SW 1271 (cell line): ENCODE measurements at regions not wholly inside any gene's neighbourhood (a gene's known extent, or its start where the extent isn't known, plus 50 kb on each side); places are given as distances from the start of the nearest gene placed in this dataset.
"Not testable (repeated sequence)": the region's sequence is repeated elsewhere in the genome, so short reads cannot be mapped to it uniquely, and the experiment has no call there.

Source experiments
- DNase-seq, 2 experiments: peaks; one replicate each; lab custom pipeline; 2025; lab: John Stamatoyannopoulos, UW

DNA sequence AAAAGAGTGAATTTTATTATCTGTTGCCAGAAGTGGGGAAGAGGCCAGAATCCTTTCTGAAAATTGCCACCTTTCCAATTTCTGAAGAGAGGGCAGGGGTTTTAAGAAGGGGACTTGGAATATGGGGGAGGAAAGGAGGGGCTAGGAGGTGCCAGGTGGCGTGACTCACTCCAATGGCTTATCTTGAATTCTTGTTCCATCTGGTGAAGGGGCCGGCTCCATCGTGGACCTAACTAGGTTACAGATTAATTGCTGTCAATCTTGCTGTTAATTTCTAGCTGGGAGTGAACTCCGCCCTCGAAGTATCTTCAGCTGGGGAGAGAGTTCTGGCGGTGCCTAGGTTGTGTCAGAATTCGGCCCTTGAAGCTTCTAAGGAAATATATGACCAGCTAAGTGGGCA is 138.7 kb downstream of the YTHDC2 start:
- no peak for DNase-seq

DNA sequence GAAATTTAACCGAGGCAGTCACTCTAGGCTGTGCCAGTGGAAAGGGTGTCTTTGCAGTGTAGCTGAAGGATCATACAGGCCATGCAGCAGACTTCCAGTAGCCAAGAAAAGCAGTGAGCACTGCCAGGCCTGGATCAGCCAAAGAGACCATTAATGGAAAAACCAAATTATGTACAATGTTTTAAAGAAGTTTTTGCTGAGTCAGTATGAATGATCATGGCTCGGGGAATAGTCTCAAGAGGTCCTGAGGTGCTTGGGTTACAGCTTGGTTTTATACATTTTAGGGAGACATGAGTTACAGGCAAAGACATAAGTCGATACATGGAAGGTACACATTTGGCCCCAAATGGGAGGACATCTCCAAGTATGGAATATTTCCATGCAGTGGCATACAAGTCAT is 141.3 kb downstream of the YTHDC2 start:
- DNase-seq: no peak

DNA sequence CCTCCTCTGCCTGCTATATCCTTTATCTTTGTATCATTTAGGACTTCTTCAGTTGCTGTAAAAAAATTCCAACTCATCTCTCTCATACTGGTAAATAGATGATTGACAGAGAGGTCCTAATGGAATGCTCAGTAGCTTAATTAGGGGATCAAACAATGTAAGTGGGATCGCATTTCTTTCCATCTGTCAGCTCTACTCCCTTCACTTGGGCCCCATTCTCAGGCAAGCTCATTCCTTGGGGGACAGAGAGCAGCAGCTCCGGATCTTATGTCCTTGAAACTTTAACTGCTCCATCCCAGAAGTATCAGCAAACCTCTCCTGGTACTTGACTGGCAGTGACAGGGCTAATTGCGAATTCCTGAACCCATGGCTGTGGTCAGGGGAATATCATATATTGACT is 146.7 kb downstream of the YTHDC2 start:
- DNase-seq: no peak

DNA sequence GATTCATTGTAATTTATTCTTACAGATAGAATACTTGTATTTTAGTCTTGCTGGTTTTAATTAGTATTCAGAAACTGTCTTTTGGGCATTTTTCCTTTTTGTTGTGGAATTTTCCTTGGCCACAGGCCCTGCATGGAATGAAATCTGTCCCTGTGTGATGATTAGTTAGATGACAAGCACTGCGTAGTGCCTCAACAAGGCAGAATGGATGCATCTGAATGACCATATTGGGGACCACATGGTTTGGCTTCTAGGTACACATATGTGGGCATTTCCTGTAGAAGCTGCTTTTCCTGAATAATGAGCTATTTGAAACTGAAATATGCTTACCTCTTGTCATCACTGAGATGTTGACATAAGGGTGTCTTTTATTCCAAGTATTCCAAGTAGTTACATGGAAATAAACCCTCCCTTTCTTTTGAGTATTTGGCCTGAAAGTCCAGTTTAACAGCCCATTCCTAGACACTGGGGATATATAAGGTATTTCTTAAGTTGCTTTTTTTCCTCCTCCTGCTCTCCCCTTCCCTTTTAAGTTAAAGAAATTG is 147.3 kb downstream of the YTHDC2 start:
- no peak for DNase-seq

DNA sequence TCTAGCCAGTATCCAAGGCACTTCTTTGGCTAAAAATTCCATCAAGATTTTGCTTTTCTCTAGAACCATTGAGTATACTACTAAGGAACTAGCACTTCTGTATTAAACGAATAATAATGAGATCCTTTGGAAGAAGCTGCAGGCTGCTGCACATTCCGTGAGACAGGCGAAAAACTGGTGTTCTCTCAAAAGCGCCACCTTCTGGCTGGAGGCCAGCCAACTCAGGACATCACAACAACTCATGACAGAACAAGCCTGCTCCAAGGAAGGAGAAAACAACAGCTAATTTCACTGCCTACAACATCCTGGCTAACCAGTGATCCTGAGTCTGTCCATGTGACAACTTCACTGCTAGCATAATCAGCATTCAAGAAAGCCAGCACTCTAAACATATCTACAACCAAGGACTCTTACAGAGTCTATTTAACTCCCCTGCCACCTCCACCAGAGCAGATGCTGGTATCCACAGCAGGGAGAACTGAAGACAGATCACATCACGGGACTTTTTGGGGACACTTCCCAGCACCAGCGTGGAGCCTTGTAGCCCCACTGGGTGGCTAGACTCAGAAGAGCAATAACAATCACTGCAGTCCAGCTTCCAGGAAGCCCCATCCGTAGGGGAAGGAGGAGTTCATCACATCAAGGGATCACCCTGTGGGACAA is 150.5 kb downstream of the YTHDC2 start:
- no peak for DNase-seq

DNA sequence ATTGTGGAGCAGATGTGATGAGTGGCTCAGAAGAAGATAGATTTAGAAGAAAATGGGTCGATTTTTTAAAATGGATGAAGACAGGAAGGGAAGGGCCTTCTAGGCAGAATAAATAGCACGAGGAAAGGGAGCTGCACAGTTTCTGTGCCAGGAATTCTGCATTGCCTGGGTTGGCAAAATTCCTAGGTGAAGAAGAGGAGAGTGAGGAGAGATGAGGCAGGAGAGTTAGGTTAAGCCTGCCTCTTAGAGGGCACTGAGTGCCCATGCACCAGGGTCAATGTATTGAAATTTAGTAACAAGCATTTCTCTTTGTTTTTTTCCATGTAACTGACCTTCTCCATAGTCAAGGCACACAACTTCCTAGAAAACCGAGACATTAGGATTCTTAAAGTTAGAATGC is 159.5 kb downstream of the YTHDC2 start:
- no peak for DNase-seq

DNA sequence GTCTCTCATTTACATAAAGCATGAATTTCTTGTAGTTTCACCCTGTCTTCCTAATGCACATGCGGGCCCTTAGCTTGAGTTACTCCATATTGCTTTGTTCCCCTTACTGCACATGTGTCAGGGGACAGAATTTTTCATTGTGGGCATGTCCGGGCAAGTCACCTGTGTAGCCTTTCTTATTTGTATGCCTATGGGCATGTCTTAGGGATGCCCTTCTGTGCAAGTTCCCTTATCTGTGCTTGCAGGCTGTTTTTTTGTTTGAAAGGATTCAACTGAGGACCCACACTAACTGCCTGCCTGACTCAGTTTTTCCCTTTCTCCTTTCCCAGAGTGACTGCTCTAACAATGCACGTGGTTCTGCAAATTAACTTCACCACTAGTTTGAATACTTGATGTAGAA is 161.7 kb downstream of the YTHDC2 start:
- DNase-seq: no peak

DNA sequence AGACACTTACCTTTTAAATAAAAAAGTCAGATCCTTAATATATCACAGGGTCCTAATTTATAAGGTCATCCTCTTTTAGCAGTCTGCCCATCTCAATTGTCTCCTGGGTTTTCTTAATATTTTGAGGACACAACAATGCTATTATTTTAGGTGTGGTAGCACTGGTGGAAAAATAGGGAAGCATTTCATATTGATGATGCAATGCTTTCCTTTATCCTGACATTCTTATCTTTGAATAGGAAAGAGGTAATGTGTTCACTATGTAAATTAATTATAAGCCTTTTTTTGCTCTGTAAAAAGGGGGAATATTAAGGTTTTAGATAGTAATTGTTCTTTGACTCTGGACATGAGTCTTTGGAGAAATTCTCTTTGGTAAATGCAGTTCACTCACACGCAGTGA is 164.7 kb downstream of the YTHDC2 start:
- no peak for DNase-seq

DNA sequence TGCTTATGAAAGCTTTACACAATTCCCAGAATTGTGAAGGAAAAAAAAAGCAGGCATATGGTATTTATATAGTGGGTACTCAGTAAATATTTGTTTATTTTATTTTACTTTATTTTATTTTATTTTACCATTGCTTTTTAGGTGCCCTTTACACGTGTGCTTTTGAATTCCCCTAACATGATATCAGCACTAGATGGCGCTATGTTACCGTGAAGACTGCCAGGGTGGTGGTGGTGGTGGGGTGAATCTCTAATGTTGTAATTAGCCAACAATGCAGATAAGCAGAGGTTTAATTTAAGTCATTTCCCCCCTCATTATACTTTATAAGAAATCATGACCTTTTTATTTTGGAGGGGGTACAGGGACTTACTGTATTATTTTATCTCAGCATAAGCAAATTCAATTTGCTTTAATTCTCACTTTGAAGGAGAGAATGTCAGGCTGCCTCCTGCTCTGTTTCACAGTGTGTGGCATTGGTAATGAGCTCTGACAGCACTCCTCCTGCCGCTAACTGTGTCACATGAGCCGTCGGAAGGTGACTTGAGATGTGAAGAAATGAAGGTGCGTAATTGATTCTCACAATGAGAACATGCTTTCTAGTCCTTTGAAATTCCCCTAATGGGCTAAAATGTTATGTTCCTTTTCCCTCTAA is 165.6 kb downstream of the YTHDC2 start:
- peak in 1 of 2 experiments; percentile 66 for DNase-seq

DNA sequence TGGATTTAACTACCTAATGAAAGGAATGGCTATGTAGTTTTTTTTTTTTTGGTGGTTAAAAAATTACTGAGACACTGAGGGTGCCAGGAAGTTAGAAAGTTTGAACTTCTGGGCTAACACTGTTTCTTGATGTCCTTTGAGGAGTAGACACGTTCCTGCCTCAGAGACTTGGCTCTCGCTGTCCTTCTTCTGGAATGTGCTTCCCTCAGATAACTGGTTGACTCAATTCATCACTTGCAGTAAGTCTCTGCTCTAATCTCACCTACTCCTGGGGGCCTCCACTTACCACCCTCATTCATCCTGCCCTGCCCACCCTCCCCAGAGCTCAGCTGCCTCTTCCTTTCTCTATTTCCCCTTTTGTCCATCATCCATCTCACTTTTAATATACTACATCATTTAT is 167.0 kb downstream of the YTHDC2 start:
- no peak for DNase-seq

DNA sequence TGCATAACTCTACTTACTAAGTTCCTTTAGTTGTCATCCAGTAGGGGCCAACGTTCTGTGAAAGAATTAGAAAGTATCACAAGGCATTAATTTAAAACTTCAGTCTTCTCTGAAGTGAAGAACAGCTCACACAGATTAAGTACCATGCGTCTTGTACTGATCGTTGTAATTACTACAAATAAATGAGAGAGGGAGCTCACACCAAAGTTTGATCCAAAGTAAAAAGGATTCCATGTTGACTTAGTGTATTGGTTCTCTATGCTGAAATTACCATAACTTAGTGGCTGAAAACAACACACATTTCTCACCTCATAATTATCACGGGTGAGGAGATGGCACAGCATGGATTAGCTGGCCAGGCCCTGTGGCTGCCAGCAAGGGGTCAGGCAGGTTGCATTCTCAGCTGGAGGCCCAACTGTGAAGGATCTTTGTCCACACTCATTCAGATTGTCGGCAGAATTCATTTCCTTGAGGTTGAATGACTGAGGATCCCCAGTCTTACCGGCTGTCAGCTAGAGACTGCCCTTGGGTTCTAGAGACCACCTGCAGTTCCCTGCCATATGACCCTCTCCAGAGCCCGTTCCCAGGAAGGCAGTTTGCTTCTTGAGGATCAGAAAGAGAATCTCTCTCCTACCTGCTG is 169.1 kb downstream of the YTHDC2 start:
- peak in 1 of 2 experiments; percentile 39 for DNase-seq

DNA sequence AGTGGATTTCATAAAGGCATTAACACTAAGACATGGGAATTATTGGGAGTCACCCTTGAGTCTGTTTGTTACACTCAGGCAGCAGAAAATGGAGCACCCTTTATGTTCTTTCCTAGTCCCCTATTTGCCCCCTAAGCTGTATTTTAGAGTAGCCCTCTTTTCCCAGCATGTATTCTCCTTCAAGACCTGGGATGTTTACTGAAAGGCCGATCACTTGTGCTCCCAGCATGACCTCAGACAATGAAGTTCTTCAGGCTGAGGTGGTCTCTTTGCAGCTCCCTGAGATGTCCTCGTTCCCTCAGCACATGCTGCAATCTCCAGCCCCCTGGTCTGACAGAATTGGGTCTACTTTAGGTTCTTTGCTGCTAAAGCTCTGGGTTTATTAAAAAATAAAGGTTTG is 169.7 kb downstream of the YTHDC2 start:
- no peak for DNase-seq

DNA sequence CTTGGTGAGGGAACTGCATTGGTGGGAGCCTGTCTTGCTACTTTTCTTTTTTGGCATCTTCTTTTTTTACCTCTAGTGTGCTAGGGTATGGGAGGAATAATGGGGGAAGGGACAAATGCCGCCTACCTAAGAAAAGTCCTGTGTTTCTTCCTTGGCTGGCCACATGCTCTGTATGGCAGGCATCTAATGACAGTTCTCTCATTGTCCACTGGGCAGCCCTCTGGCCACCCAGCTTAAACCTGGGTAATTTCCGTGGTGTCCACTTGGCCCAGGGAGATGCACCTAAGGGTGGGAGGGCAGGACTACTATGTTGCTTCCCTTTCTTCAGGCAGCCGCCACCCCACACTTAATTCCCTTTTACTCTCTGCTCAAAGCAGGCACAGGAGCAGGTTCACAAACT is 173.1 kb downstream of the YTHDC2 start:
- DNase-seq: no peak

DNA sequence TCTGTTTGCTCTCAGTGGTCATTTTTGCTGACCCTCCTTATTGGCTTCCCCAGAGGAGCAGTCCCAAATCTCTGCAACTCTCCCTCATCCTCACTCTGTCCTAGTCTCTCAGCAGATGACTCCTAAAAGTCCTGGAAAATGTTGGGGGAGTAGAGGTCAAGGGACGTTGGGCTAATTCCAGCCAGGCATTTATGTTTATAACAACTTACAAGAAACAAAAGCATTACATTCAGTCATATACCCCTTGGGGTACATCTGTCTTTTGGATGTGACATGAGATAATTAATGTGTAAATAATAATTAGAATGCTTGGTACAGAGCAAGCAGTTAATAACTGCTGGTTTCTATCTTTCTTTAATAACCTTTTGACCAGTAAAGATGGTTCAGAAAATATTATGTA is 176.2 kb downstream of the YTHDC2 start:
- DNase-seq: no peak

DNA sequence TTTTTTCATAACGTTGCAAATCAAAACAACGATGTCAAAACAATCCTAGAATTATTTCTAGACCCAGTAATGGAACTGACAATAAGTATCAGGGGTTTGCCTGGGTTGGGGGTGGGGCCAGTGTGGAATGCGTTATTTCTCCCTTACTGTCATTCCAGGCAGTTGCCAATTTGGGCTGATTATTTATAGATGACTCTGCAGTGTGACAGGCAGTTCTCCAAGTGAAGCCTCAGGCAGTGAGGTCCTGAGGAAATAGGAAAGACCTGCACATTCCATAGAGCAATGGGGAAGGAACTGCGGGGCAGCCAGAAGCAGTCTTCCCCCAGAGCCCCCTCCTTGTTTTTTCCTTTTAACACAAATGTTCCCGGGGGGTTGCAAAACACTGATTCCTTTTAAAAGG is 179.0 kb downstream of the YTHDC2 start:
- no peak for DNase-seq

DNA sequence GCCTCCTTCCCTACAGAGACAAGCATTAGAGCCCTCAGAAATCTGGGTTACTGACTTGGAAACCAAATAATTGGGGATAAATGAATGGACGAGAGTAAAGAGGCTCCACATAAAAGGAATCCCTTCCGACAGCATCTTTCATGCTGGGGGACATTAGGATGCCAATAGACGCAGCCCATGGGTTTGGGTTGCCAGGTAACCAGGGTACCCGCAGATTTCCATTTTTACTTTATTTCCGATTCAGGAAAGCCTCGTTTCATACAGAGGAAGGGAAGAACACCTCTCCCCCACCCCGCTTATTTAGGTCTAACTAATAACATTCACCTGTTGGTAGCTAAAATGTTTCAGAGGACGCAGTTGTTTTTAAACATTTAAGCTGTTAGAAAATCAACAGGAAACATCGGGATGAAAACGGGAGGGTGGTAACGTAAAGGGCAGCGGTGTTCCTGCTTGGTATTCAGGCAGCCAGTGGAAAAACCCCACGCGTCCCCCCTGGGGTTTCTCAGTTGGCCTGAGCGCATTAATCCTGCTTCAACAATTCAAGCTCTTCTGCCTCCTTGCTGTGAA is 179.5 kb downstream of the YTHDC2 start:
- DNase-seq: no peak

DNA sequence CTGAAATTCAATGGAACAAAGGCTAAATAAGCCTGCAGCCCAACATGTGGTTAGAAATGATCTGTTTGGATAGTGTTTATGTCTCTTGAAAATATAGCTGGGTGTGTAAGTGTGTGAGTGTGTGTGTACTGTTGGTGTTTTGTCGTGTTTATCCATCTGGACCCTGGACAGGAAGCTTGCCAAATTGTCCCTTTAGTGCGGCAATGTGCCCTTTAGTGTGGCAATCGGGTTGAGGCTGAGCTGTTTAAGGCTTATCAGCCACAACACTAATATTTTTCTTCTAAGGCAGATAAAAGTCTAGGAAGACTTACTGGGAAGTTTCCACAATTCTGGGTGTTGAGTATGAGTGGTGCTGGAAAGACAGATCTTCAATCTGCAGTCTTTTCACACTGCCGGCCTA is 180.2 kb downstream of the YTHDC2 start:
- DNase-seq: no peak

DNA sequence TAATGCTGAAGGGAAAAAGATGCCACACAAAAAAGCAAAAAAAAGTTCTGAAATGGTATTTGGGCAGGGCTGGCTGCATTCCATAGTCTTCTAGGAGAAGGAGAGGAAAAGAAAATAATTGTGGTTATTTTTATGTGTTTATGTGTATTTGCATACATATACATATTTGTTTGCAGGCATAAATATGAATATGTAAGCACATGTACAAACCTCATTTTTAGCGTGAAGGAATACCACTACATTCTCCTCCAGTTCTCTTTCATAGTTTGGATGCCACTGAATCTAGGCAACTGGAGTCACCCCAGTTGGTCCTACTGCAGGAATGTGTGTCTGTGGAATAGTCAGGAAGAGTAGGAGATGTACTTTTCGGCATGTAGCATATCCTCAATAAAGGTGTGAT is 181.1 kb downstream of the YTHDC2 start:
- DNase-seq: no peak

DNA sequence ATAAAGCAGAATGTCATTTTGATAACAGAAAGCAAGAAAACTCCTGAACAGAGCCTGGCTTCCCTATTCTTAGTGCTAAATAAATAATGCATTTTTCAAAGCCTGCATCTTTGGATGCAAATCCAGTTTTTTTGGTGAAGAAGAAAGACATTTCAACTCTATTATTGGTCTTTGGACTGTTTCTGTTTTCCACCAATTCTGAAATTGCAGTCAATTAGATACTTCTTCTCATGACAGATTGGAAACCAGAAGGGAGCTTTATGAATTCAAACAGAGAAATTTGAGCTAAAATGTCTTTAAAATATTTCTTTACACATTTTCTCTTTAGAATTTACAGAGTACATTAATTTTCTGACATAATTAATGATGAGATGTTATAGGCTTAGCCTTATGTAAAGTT is 189.8 kb downstream of the YTHDC2 start:
- no peak for DNase-seq

DNA sequence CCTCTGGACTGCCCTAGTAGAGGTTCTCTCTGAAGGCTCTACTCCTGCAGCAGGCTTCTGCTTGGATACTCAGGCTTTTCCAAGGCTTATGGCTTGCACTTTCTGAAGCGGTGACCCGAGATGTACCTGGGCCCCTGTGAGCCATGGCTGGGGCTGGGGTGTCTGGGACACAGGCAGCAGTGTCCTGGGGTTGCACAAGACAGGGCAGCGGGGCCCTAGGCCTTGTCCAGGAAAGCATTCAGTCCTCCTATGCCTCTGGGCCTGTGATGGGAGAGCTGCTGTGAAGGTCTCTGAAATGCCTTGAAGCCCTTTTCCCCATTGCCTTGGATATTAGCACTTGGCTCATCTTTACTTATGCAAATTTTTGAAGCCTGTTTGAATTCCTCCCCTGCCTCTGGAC is 192.2 kb downstream of the YTHDC2 start:
- no peak for DNase-seq

DNA sequence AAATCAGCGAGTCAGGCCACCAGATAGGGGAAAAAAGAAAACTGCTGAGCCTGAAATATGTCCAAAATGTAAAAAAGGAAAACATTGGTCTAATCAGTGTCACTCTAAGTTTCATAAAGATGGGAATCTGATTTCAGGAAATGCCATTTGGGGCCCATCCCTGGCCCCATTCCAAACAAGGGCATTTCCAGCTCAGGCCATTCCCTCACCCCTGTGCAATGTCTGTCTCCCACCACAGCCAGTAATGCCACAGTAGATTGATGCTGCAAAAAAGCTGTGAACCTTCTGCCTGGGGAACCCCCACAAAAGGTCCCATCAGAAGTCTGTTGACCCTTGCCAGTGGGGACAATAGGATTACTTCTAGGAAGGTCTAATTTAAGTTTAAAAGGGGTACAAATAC is 199.6 kb downstream of the YTHDC2 start:
- DNase-seq: no peak

DNA sequence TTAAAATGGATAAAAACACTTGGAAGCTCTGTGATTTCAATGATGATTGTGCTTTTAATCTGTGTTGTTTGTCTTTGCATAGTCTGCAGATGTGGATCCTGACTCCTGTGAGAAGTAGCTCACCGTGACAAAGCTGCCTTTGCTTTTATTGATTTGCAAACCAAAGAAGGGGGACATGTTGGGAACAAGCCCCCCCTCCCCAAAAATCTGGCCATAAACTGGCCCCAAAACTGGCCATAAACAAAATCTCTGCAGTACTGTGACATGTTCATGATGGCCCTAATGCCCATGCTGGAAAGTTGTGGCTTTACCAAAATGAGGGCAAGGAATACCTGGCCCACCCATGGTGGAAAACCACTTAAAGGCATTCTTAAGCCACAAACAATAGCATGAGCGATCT is 202.4 kb downstream of the YTHDC2 start:
- not testable (repeated sequence) for DNase-seq

DNA sequence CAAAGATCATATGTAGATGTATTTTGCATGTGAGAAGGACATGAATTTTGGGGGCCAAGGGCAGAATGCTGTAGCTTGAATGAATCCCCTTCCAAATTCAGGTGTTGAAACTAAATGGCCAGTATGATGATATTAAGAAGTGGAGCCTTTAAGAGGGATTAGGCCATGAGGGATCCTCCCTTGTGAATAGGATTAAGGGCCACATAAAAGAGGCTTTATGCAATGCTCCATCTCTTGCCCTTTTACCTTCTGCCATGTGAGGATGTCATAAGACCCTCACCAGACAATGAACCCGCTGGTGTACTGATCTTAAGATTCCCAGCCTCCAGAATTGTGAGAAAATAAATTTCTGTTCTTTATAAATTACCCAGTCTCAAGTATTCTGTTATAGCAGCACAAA is 206.1 kb downstream of the YTHDC2 start:
- DNase-seq: no peak
